ENCODE measurements at regions not wholly inside any gene's neighbourhood (a gene's known extent, or its start where the extent isn't known, plus 50 kb on each side); places are given as distances from the start of the nearest gene placed in this dataset.
"Not testable (repeated sequence)": the region's sequence is repeated elsewhere in the genome, so short reads cannot be mapped to it uniquely, and the experiment has no call there.

GRCh38 chr16:22625967-22626366, 115.3 kb downstream of the NPIPB5 start:
- no peak for DNase-seq (ENCODE audit: low spot score)

GRCh38 chr16:22627043-22627442, 116.4 kb downstream of the NPIPB5 start:
- no peak for DNase-seq (ENCODE audit: low spot score)

DNA sequence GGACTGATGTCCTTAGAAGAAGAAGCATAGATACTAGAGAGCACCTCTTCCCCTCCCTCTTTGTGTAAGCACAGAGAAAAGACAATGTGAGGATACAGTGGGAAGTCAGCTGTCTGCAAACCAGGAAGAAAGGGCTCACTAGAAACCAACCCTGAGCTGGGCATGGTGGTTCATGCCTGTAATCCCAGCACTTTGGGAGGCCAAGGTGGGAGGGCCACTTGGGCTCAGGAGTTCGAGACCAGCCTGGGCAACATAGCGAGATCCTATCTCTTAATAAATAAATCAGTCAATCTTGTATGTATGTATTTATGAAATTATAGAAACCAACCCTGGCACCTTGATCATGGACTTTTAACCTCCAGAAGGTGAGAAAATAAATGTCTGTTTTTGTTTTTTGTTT, 118.3 kb downstream of the NPIPB5 start:
- DNase-seq (ENCODE audit: low spot score) = no peak

- no peak for DNase-seq (ENCODE audit: low spot score)
Measured at GRCh38 chr16:22630242-22630641, 119.6 kb downstream of the NPIPB5 start.

- DNase-seq (ENCODE audit: low spot score) = no peak
Measured at GRCh38 chr16:22631264-22631663, 120.6 kb downstream of the NPIPB5 start.

- no peak for DNase-seq (ENCODE audit: low spot score)
Measured at GRCh38 chr16:22632606-22633005, 121.9 kb downstream of the NPIPB5 start.

DNA sequence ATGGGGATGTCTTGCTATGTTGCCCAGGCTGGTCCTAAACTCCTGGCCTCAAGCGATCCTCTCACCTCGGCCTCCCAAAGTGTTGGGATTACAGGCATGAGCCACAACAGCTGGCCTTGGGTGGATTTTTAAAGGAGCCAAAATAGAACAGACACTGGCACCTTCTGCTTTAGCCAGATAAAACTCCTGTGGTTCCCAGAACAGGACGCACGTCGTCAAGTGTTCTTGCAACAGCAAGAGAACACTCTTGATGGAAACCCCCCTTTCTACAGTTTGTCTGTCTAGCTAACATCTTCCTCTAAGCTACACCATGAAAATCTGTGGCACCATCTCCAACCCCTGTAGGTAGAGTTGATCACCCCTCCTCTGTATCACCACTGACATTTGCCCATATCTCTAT, 122.6 kb downstream of the NPIPB5 start:
- DNase-seq (ENCODE audit: low spot score) = no peak

DNA sequence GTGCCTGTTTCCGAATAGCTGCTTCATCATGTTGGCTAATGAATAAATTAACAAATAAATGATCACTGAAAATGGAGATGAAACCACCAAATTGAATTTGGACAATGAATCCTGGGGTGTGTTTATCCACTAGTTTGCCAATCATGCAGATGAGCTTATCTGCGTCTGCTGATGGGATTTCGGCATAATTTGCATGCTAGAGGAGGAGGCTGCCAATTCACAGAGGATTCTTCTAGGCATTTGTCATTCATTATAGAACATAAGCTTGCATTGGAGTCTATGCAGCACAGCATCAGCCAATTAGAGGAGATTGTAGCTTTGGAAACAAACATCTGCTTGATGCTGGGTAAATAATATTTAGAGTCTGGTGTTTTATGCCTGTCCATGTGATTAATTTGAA, 123.1 kb downstream of the NPIPB5 start:
- no peak for DNase-seq (ENCODE audit: low spot score)

GRCh38 chr16:22634954-22635353, 124.3 kb downstream of the NPIPB5 start:
- no peak for DNase-seq (ENCODE audit: low spot score)

DNA sequence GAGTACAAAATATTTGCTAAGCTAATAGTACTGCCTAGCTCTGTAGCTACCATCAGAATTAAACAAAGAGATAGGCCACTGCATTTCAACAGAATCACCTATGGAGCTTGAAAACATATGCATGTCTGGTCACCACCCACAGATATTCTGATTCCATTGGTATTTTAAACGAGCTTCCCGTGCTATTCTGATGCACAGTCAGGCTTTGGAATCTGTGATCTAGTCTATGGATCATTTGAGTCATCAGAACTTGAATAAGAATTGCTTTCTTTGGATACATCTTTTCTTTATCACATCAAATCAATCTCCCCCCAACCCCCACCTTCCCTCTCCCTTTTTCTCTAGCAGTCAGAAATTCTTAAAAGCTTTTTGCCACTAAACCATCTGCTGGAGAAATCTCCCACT, 124.7 kb downstream of the NPIPB5 start:
- no peak for DNase-seq (ENCODE audit: low spot score)

DNA sequence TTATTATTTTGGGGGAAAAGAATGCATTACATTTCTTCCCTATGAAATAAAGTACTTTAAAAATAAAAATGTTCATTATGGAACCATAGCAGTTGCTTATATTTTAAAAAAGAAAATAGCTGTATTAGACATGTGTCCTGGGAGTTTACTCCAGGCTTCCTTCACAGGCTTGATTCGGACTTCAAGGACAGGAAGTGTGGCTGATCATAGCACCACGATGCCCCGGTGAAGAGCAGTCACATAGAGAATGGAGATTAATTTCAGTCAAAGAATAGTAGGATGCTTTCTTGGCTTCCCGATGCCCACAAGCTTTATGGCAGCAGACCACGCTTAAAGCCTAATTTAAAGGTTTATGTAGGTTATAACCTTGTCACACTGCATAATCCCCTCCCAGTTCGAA, 125.1 kb downstream of the NPIPB5 start:
- no peak for DNase-seq (ENCODE audit: low spot score)

DNA sequence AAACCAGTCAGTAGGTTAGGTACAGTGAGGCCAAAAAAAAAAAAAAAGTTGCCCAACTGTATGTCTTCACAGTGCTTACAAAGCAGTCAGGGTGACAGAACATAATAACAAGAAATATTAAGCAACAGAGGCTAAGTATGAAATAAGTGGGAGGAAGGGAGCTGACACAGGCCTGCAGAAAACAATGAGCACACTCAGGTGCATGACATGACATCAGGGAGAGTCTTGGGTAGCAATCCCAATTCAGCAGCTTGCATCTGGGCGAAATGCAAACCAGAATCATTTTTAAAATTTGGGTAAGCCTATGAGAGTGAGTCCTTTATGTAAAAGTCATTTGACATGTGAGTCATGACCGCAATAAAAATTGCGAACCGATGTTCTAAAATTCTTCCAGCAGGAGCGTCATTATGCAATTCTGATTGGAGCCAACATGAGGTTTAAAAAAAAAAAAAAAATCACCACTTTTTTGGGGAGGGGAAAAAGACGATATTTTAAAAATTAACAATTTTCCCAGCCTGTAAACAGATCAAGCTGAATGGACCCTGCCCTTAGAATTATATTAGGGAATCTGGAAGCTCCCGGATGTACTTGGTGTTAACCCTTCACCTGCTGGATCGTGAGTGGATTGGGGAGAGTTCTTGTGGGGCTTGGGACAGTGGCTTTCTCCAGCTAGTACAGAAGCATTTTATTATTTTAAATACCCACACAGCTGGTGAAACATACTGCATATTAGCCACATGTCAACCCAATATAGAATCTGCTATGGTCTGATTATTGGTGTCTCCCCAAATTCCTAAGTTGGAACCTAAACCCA, 127.9 kb downstream of the NPIPB5 start:
- no peak for DNase-seq (ENCODE audit: low spot score)

- peak; percentile 61 for DNase-seq (ENCODE audit: low spot score)
Measured at GRCh38 chr16:22641131-22641628, 130.5 kb downstream of the NPIPB5 start.

DNA sequence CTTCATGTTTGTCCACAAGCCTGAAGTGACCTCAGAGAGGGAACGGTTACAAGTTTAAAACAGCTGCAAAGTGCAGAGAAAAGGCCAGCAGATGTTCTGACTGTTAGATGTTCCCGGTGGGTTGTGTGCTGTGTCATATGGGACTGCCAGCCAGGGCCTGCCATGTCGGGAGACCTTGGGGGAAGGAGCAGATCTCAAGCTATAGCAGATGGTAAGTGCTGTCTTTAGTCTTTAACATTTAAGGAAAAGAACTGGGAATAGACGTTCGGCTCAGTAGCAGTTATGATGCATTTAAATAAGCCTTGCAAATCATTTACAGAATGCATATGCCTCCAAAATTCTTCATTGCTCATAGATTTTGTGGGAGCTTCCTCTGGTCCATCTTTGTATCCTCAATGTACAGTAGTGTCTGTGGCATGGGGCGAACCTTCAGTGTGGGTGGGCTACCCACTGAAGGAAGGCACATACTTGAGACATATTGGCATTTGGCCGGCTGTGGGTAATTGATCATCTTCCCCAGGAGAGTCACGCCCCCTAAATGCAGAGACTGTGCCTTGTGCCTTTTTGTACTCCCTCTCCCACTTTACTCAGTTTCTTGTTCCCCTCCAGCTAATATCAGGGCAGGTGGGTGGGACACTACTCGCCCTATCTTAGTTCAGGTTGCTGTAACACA, 131.9 kb downstream of the NPIPB5 start:
- DNase-seq (ENCODE audit: low spot score) = no peak

DNA sequence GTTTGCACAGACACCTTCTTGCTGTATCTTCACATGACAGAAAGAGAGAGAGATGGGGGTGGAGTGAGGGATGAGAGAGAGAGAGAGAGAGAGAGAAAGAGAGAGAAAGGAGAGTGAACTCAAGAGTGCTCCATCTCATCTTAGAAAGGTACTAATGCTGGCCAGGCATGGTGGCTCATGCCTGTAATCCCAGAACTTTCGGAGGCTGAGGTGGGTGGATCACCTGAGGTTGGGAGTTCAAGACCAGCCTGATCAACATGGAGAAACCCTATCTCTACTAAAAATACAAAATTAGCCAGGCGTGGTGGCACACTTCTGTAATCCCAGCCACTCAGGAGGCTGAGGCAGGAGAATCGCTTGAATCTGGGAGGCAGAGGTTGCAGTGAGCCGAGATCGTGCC, 132.5 kb downstream of the NPIPB5 start:
- not testable (repeated sequence) for DNase-seq (ENCODE audit: low spot score)

- no peak for DNase-seq (ENCODE audit: low spot score)
Measured at GRCh38 chr16:22643886-22644285, 133.2 kb downstream of the NPIPB5 start.

DNA sequence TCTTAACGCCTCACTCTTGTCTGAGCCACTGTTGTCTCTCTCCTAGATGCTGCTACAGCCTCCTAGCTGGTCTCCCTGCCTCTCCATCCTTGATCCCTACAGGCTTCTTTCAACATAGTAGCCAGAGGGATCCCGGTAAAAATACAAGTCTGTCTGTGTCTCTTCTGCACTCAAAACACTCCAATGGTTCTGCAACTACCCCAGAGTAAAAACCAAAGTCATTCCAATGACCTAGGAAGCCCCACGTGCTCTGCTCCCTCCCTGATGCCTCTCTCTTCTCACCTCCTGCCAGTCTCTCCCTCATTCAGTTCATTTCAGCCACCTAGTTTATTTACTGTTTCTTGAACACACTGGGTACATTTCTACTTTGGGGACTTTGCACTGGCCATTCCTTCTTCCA, 135.2 kb downstream of the NPIPB5 start:
- no peak for DNase-seq (ENCODE audit: low spot score)

DNA sequence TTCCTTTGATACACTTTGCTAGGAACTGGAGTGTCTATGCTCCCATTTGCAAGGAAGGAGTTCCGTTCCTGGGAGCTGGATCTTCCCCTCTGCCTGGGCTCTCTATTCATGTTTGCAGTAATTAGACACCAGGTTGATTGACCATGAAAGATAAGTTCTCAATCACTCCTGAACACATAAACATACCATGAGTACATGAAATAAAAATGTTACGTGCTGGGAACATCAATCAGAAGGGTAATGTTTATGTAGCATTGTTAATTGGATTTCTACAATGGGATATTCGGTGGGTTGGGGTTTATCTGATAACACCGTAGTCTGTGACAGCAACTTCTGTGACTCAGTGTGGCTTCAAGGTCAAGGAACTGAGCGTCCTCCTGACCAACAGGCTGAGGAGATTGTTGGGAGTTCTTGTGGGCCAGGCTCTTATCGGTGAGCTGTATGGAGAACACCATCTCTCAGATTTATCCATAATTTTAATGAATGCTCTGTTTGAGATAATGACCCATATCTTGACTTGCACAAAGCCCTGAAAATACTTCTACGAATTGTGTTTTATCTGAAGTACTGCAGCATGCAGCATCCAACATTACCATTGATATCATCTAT, 136.4 kb downstream of the NPIPB5 start:
- no peak for DNase-seq (ENCODE audit: low spot score)

DNA sequence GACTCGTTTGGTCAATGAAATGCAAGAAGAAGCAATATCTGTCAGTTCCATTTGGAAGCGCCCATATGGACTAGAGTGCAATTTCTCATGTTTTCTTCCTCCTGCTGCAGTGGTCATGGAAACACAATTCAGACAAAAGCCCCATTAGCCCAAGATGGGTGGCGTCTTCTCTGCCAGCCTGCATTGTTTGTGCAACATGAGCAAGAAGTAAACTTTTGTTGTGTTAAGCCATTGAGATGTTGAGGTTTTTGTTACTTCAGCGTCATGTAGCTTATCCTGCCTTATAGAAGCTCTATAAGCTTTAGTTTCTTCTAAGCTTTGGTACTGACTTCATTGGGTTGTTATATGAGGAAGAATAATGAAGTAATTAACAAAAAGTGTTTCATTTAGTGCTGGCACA, 137.4 kb downstream of the NPIPB5 start:
- no peak for DNase-seq (ENCODE audit: low spot score)

- DNase-seq (ENCODE audit: low spot score) = no peak
Measured at GRCh38 chr16:22648941-22649340, 138.2 kb downstream of the NPIPB5 start.

DNA sequence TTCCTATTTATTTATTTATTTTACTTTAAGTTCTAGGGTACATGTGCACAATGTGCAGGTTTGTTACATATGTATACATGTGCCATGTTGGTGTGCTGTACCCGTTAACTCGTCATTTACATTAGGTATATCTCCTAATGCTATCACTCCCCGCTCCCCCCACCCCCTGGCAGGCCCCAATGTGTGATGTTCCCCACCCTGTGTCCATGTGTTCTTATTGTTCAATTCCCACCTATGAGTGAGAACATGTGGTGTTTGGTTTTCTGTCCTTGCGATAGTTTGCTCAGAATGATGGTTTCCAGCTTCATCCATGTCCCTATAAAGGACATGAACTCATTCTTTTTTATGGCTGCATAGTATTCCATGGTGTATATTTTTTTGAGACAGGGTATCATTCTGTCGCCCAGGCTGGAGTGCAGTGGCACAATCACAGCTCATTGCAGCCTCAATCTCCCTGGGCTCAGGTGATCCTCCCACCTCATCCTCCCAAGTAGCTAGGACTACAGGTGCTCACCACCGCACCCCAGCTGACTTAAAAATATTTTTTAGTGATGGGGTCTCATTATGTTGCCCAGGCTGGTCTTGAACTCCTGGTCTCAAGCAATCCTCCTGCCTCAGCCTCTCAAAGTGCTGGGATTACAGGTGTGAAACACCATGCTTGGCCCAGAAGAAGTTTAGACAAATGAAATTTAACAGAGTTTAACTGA, 140.6 kb downstream of the NPIPB5 start:
- DNase-seq (ENCODE audit: low spot score) = not testable (repeated sequence)

GRCh38 chr16:22652463-22652845, 141.8 kb downstream of the NPIPB5 start:
- no peak for DNase-seq (ENCODE audit: low spot score)
